PC-3 (cell line): ENCODE measurements at regions not wholly inside any gene's neighbourhood (a gene's known extent, or its start where the extent isn't known, plus 50 kb on each side); places are given as distances from the start of the nearest gene placed in this dataset.

Experiments used
- CTCF ChIP-seq: fragments of 300-600 bp; sonication (generic); conservative IDR thresholded peaks from 2 replicates; pipeline ENCODE4 v1.5.1; 2017; ENCODE audit warnings: antibody characterized with exemption, low read depth, mild to moderate bottlenecking, low read length
- EZH2 ChIP-seq: fragments of 300-600 bp; sonication (generic); IDR thresholded peaks from one replicate; pipeline ENCODE4 v1.6.1; 2017; ENCODE audit warnings: antibody characterized with exemption, mild to moderate bottlenecking, low read length; ENCODE audit not compliant: unreplicated experiment
- EZH2phosphoT487 ChIP-seq: fragments of 300-600 bp; sonication (generic); IDR thresholded peaks from 2 replicates; pipeline ENCODE4 v1.6.1; 2018; ENCODE audit warnings: mild to moderate bottlenecking, antibody characterized with exemption, low read length, borderline replicate concordance

GRCh38 chr2:236835307-236836024, 250.2 kb upstream of the COPS8 start:
- TF ChIP-seq CTCF = no peak
- no peak for TF ChIP-seq EZH2phosphoT487
- no peak for TF ChIP-seq EZH2
